ENCODE measurements at regions not wholly inside any gene's neighbourhood (a gene's known extent, or its start where the extent isn't known, plus 50 kb on each side); places are given as distances from the start of the nearest gene placed in this dataset.

- H3K4me2 ChIP-seq (ENCODE audit: insufficient read depth, low read length, poor library complexity, severe bottlenecking) = no peak overlapping the region
- H3K23ac ChIP-seq (ENCODE audit: low read depth, low read length, poor library complexity) = no peak overlapping the region
- H3K27ac ChIP-seq (replicated peaks; ENCODE audit: low read length) = no peak overlapping the region
- no peak overlapping the region for H2BK15ac ChIP-seq (ENCODE audit: low read length)
- no peaks in the 10 kb centered on the region for H3K9me3 ChIP-seq (replicated peaks in 1 of 2; ENCODE audit: control insufficient read depth in 2 of 2, insufficient read depth in 1 of 2, low read depth in 1 of 2, low read length in 2 of 2)
- peaks cover 0 to 41% (median 0%) of the 10 kb centered on the region in 3 experiments for H3K27me3 ChIP-seq (ENCODE audit: control insufficient read depth in 3 of 3, insufficient read depth in 3 of 3, low read depth in 1 of 3, low read length in 3 of 3)
- H2BK5ac ChIP-seq (ENCODE audit: low read length) = peak overlapping the region; percentile 8
- H2AK5ac ChIP-seq (ENCODE audit: low read depth, low read length) = no peak overlapping the region
- no peak overlapping the region for H3K4ac ChIP-seq (ENCODE audit: low read length)
- H3K18ac ChIP-seq (ENCODE audit: low read length) = no peak overlapping the region
- no peak overlapping the region for H3K4me3 ChIP-seq (ENCODE audit: low read length in 2 of 2)
- H3K4me1 ChIP-seq (ENCODE audit: control insufficient read depth in 2 of 2, insufficient read depth in 1 of 2, low read depth in 1 of 2, low read length in 2 of 2) = peaks cover 0 to 10% of the 10 kb centered on the region in 2 donors
- no CpG with 5 or more reads among the region's 12 CpGs for WGBS, 2 donors (ENCODE audit: extremely low coverage in 2 of 2, insufficient read length in 2 of 2, insufficient replicate concordance in 1 of 2)
- H3K14ac ChIP-seq (ENCODE audit: low read length) = no peak overlapping the region
- H4K91ac ChIP-seq (ENCODE audit: low read depth, low read length, poor library complexity) = no peak overlapping the region
- no peak overlapping the region for H4K8ac ChIP-seq (ENCODE audit: low read depth, low read length)
- H2BK12ac ChIP-seq (ENCODE audit: low read length) = no peak overlapping the region
- no peak overlapping the region for H3K9ac ChIP-seq (ENCODE audit: low read depth, low read length, poor library complexity)
- no peak for DNase-seq (ENCODE audit: low spot score)
- no peak overlapping the region for H2BK120ac ChIP-seq (ENCODE audit: low read depth, low read length)
- no peaks in the 10 kb centered on the region for H3K79me1 ChIP-seq (ENCODE audit: low read depth, low read length)
- no peak overlapping the region for H2AFZ ChIP-seq (ENCODE audit: low read length)
- H3K36me3 ChIP-seq (replicated peaks in 1 of 2; ENCODE audit: control insufficient read depth in 2 of 2, insufficient read depth in 2 of 2, low read length in 2 of 2) = no peaks in the 10 kb centered on the region
Observed at GRCh38 chr6:43887340-43887858, 117.4 kb downstream of the VEGFA start.

GRCh38 chr6:43886717-43887339, 116.8 kb downstream of the VEGFA start:
- Histone ChIP-seq H3K4me1 (ENCODE audit: control insufficient read depth in 2 of 2, insufficient read depth in 1 of 2, low read depth in 1 of 2, low read length in 2 of 2) (peaks cover 0 to 10% of the 10 kb centered on the region in 2 donors), H3K36me3 (replicated peaks in 1 of 2; ENCODE audit: control insufficient read depth in 2 of 2, insufficient read depth in 2 of 2, low read length in 2 of 2) (no peaks in the 10 kb centered on the region), H3K14ac (ENCODE audit: low read length) (no peak overlapping the region), H2BK15ac (ENCODE audit: low read length) (no peak overlapping the region), H3K9ac (ENCODE audit: low read depth, low read length, poor library complexity) (no peak overlapping the region), H2AFZ (ENCODE audit: low read length) (no peak overlapping the region), H2BK5ac (ENCODE audit: low read length) (peak overlapping the region; percentile 8), H2BK12ac (ENCODE audit: low read length) (no peak overlapping the region), H3K27me3 (ENCODE audit: control insufficient read depth in 3 of 3, insufficient read depth in 3 of 3, low read depth in 1 of 3, low read length in 3 of 3) (peaks cover 0 to 37% (median 0%) of the 10 kb centered on the region in 3 experiments), H3K27ac (replicated peaks; ENCODE audit: low read length) (no peak overlapping the region), H2BK120ac (ENCODE audit: low read depth, low read length) (no peak overlapping the region), H4K91ac (ENCODE audit: low read depth, low read length, poor library complexity) (no peak overlapping the region), H3K4me2 (ENCODE audit: insufficient read depth, low read length, poor library complexity, severe bottlenecking) (no peak overlapping the region), H3K23ac (ENCODE audit: low read depth, low read length, poor library complexity) (no peak overlapping the region), H3K4ac (ENCODE audit: low read length) (no peak overlapping the region), H3K4me3 (ENCODE audit: low read length in 2 of 2) (no peak overlapping the region), H2AK5ac (ENCODE audit: low read depth, low read length) (no peak overlapping the region), H3K79me1 (ENCODE audit: low read depth, low read length) (no peaks in the 10 kb centered on the region), H3K18ac (ENCODE audit: low read length) (no peak overlapping the region), H3K9me3 (replicated peaks in 1 of 2; ENCODE audit: control insufficient read depth in 2 of 2, insufficient read depth in 1 of 2, low read depth in 1 of 2, low read length in 2 of 2) (no peaks in the 10 kb centered on the region), H4K8ac (ENCODE audit: low read depth, low read length) (no peak overlapping the region)
- WGBS, 2 donors (ENCODE audit: extremely low coverage in 2 of 2, insufficient read length in 2 of 2, insufficient replicate concordance in 1 of 2) = no CpG with 5 or more reads among the region's 7 CpGs
- no peak for DNase-seq (ENCODE audit: low spot score)

- Histone ChIP-seq H3K23ac (ENCODE audit: low read depth, low read length, poor library complexity) (no peak overlapping the region), H2BK15ac (ENCODE audit: low read length) (no peak overlapping the region), H2BK12ac (ENCODE audit: low read length) (no peak overlapping the region), H3K9ac (ENCODE audit: low read depth, low read length, poor library complexity) (no peak overlapping the region), H2AK5ac (ENCODE audit: low read depth, low read length) (peak overlapping the region; percentile 76), H3K36me3 (replicated peaks in 1 of 2; ENCODE audit: control insufficient read depth in 2 of 2, insufficient read depth in 2 of 2, low read length in 2 of 2) (no peaks in the 10 kb centered on the region), H2AFZ (ENCODE audit: low read length) (no peak overlapping the region), H3K4me3 (ENCODE audit: low read length in 2 of 2) (no peak overlapping the region), H4K8ac (ENCODE audit: low read depth, low read length) (no peak overlapping the region), H3K27me3 (ENCODE audit: control insufficient read depth in 3 of 3, insufficient read depth in 3 of 3, low read depth in 1 of 3, low read length in 3 of 3) (peaks cover 0 to 34% (median 0%) of the 10 kb centered on the region in 3 experiments), H3K4me1 (ENCODE audit: control insufficient read depth in 2 of 2, insufficient read depth in 1 of 2, low read depth in 1 of 2, low read length in 2 of 2) (peaks cover 0 to 6% of the 10 kb centered on the region in 2 donors), H2BK5ac (ENCODE audit: low read length) (no peak overlapping the region), H3K18ac (ENCODE audit: low read length) (peak overlapping the region; percentile 55), H3K4ac (ENCODE audit: low read length) (no peak overlapping the region), H3K27ac (replicated peaks; ENCODE audit: low read length) (no peak overlapping the region), H3K14ac (ENCODE audit: low read length) (no peak overlapping the region), H2BK120ac (ENCODE audit: low read depth, low read length) (no peak overlapping the region), H3K9me3 (replicated peaks in 1 of 2; ENCODE audit: control insufficient read depth in 2 of 2, insufficient read depth in 1 of 2, low read depth in 1 of 2, low read length in 2 of 2) (no peaks in the 10 kb centered on the region), H3K79me1 (ENCODE audit: low read depth, low read length) (no peaks in the 10 kb centered on the region), H4K91ac (ENCODE audit: low read depth, low read length, poor library complexity) (no peak overlapping the region), H3K4me2 (ENCODE audit: insufficient read depth, low read length, poor library complexity, severe bottlenecking) (no peak overlapping the region)
- no peak for DNase-seq (ENCODE audit: low spot score)
- WGBS, 2 donors (ENCODE audit: extremely low coverage in 2 of 2, insufficient read length in 2 of 2, insufficient replicate concordance in 1 of 2) = no CpG with 5 or more reads among the region's 10 CpGs
Observed at GRCh38 chr6:43886067-43886461, 116.1 kb downstream of the VEGFA start.

GRCh38 chr6:43885399-43886066, 115.5 kb downstream of the VEGFA start:
- Histone ChIP-seq H3K4ac (ENCODE audit: low read length) (no peak overlapping the region), H2AK5ac (ENCODE audit: low read depth, low read length) (peak overlapping the region; percentile 65), H3K4me1 (ENCODE audit: control insufficient read depth in 2 of 2, insufficient read depth in 1 of 2, low read depth in 1 of 2, low read length in 2 of 2) (peaks cover 0 to under 1% of the 10 kb centered on the region in 2 donors), H3K79me1 (ENCODE audit: low read depth, low read length) (no peaks in the 10 kb centered on the region), H2BK5ac (ENCODE audit: low read length) (no peak overlapping the region), H3K9me3 (replicated peaks in 1 of 2; ENCODE audit: control insufficient read depth in 2 of 2, insufficient read depth in 1 of 2, low read depth in 1 of 2, low read length in 2 of 2) (no peaks in the 10 kb centered on the region), H3K4me2 (ENCODE audit: insufficient read depth, low read length, poor library complexity, severe bottlenecking) (no peak overlapping the region), H3K23ac (ENCODE audit: low read depth, low read length, poor library complexity) (no peak overlapping the region), H3K14ac (ENCODE audit: low read length) (peak overlapping the region; percentile 25), H2BK120ac (ENCODE audit: low read depth, low read length) (peak overlapping the region; percentile 77), H2AFZ (ENCODE audit: low read length) (no peak overlapping the region), H3K4me3 (ENCODE audit: low read length in 2 of 2) (no peak overlapping the region), H3K27ac (replicated peaks; ENCODE audit: low read length) (no peak overlapping the region), H3K36me3 (replicated peaks in 1 of 2; ENCODE audit: control insufficient read depth in 2 of 2, insufficient read depth in 2 of 2, low read length in 2 of 2) (no peaks in the 10 kb centered on the region), H4K8ac (ENCODE audit: low read depth, low read length) (no peak overlapping the region), H3K18ac (ENCODE audit: low read length) (peak overlapping the region; percentile 32), H3K9ac (ENCODE audit: low read depth, low read length, poor library complexity) (no peak overlapping the region), H2BK12ac (ENCODE audit: low read length) (no peak overlapping the region), H2BK15ac (ENCODE audit: low read length) (peak overlapping the region; percentile 41), H4K91ac (ENCODE audit: low read depth, low read length, poor library complexity) (no peak overlapping the region), H3K27me3 (ENCODE audit: control insufficient read depth in 3 of 3, insufficient read depth in 3 of 3, low read depth in 1 of 3, low read length in 3 of 3) (peaks cover 0 to 31% (median 0%) of the 10 kb centered on the region in 3 experiments)
- DNase-seq (ENCODE audit: low spot score) = no peak
- WGBS, 2 donors (ENCODE audit: extremely low coverage in 2 of 2, insufficient read length in 2 of 2, insufficient replicate concordance in 1 of 2) = no CpG with 5 or more reads among the region's 6 CpGs

All from neuronal stem cell (in vitro differentiated cells).